Panc1 (cell line): ENCODE measurements at regions not wholly inside any gene's neighbourhood (a gene's known extent, or its start where the extent isn't known, plus 50 kb on each side); places are given as distances from the start of the nearest gene placed in this dataset.
"Not testable (repeated sequence)": the region's sequence is repeated elsewhere in the genome, so short reads cannot be mapped to it uniquely, and the experiment has no call there.

Experiments
- ATAC-seq: fragments of 200-7000 bp; cut with Tn5 transposase; 2 replicates; pipeline ENCODE4 v1.9.1; 2020; ENCODE audit warnings: mild to moderate bottlenecking, moderate library complexity
- BruUV-seq: library from RNA; stranded (reverse); fragments of 400-500 nt; replicated peaks from 2 replicates; lab custom pipeline; 2021; lab: Mats Ljungman, UMichigan
- CTCF ChIA-PET: fragments of 300-600 bp; sonication (Branson Sonifier 250); formaldehyde crosslinking; loops from one replicate; lab custom pipeline; 2022; ENCODE audit warnings: antibody characterized with exemption; lab: Charles Lee
- POLR2A ChIA-PET: fragments of 300-600 bp; sonication (Branson Sonifier 250); formaldehyde crosslinking; loops from one replicate; lab custom pipeline; 2022; ENCODE audit warnings: antibody characterized with exemption; lab: Charles Lee
- DNase-seq: peaks from one replicate; pipeline ENCODE4 v3.0.0-alpha.2; 2010; ENCODE audit warnings: low read depth, low spot score
- H3K27ac ChIP-seq: 2 replicates; pipeline ENCODE4 v1.5.1; 2011; ENCODE audit warnings: mild to moderate bottlenecking, low read length, inconsistent platforms
- H3K27me3 ChIP-seq: fragments of 200-500 bp; sonication (Bioruptor generic); 2 replicates; pipeline ENCODE4 v1.6.0; 2014; ENCODE audit warnings: low read length, inconsistent platforms; ENCODE audit not compliant: control insufficient read depth, insufficient read depth
- H3K36me3 ChIP-seq: fragments of 200-500 bp; sonication (Bioruptor generic); 2 replicates; pipeline ENCODE4 v1.5.1; 2014; ENCODE audit warnings: inconsistent platforms, mild to moderate bottlenecking, low read length, moderate library complexity; ENCODE audit not compliant: control insufficient read depth, insufficient read depth
- H3K4me1 ChIP-seq: 2 replicates; pipeline ENCODE4 v1.5.1; 2011; ENCODE audit warnings: inconsistent platforms, mild to moderate bottlenecking, low read length, moderate library complexity; ENCODE audit not compliant: control insufficient read depth, insufficient read depth
- H3K4me3 ChIP-seq, 2 experiments: 2 replicates each; pipeline ENCODE4 v1.5.1; 2011 to 2012; ENCODE audit warnings: low read depth in 2 of 2, low read length in 2 of 2, mild to moderate bottlenecking in 2 of 2, inconsistent platforms in 1 of 2, moderate library complexity in 1 of 2
- H3K9me3 ChIP-seq: fragments of 200-500 bp; sonication (Bioruptor generic); 2 replicates; pipeline ENCODE4 v1.5.1; 2014; ENCODE audit warnings: low read depth, mild to moderate bottlenecking, inconsistent platforms, low read length, moderate library complexity; ENCODE audit not compliant: control insufficient read depth, insufficient read depth
- CTCF ChIP-seq: fragments of 450-650 bp; IDR thresholded peaks from 2 replicates; pipeline ENCODE4 v1.5.1; 2017; ENCODE audit warnings: mild to moderate bottlenecking
- POLR2AphosphoS5 ChIP-seq: IDR thresholded peaks from 2 replicates; pipeline ENCODE4 v1.6.1; 2012; ENCODE audit warnings: mild to moderate bottlenecking, low read depth, low read length, moderate library complexity
- REST ChIP-seq, 2 experiments: IDR thresholded peaks; 2 replicates each; pipeline ENCODE4 v1.6.1; 2011 to 2012; ENCODE audit warnings: low read depth in 2 of 2, control low read depth in 1 of 2, low read length in 1 of 2, mild to moderate bottlenecking in 1 of 2, moderate library complexity in 1 of 2; ENCODE audit not compliant: insufficient read depth in 1 of 2
- SIN3A ChIP-seq: IDR thresholded peaks from 2 replicates; pipeline ENCODE4 v1.6.1; 2012; ENCODE audit warnings: low read depth, mild to moderate bottlenecking, low read length, moderate library complexity, borderline replicate concordance; ENCODE audit not compliant: insufficient read depth
- TCF7L2 ChIP-seq: IDR thresholded peaks from 2 replicates; pipeline ENCODE4 v1.6.1; 2011; ENCODE audit warnings: mild to moderate bottlenecking, low read depth, low read length, inconsistent platforms
- in situ Hi-C: cut with HindIII; loops from 2 replicates; pipeline ENCODE4 v1.10.0; 2016; ENCODE audit warnings: low sequenced_read_pairs, low pct_unique_long_range_greater_than_20kb
- intact Hi-C: fragments of 100-400 bp; cut with micrococcal nuclease; formaldehyde crosslinking; loops from one replicate; pipeline ENCODE4 v1.10.0; 2022; ENCODE audit not compliant: unreplicated experiment

GRCh38 chr1:90220496-90220895, 225.6 kb downstream of the ZNF326 start:
- in situ Hi-C loops = no loop called here
- ATAC-seq (no peak), DNase-seq (no peak)
- Histone ChIP-seq H3K27me3 (peaks cover 9% of the 10 kb centered on the region), H3K4me3 (no peak overlapping the region), H3K36me3 (no peaks in the 10 kb centered on the region), H3K27ac (no peak overlapping the region), H3K9me3 (no peaks in the 10 kb centered on the region), H3K4me1 (no peaks in the 10 kb centered on the region)
- intact Hi-C loops = no loop called here
- TF ChIP-seq REST (IDR thresholded peaks at IDR 0.05; ENCODE audit: insufficient read depth in 1 of 2, low read depth in 2 of 2, low read length in 1 of 2) (no peak), SIN3A (no peak), CTCF (no peak), POLR2AphosphoS5 (no peak)
- no TSS peak for BruUV-seq
- POLR2A ChIA-PET = no interaction called here
- CTCF ChIA-PET = no interaction called here

GRCh38 chr1:90219166-90219871, 224.4 kb downstream of the ZNF326 start:
- in situ Hi-C loops, ATAC-seq, H3K9me3 ChIP-seq, intact Hi-C loops, DNase-seq, CTCF ChIA-PET, POLR2A ChIA-PET, H3K4me1 ChIP-seq, H3K27ac ChIP-seq, BruUV-seq, H3K36me3 ChIP-seq, H3K27me3 ChIP-seq: not testable (repeated sequence)
- peak overlapping the region; percentile 20 to 26; a peak in 3 of 4 replicates for H3K4me3 ChIP-seq

GRCh38 chr1:90210633-90211491, 216.0 kb downstream of the ZNF326 start:
- Histone ChIP-seq H3K36me3 (no peaks in the 10 kb centered on the region), H3K4me1 (no peaks in the 10 kb centered on the region), H3K4me3 (no peak overlapping the region), H3K27ac (no peak overlapping the region), H3K9me3 (no peaks in the 10 kb centered on the region), H3K27me3 (no peaks in the 10 kb centered on the region)
- BruUV-seq = no TSS peak
- intact Hi-C loops = no loop called here
- in situ Hi-C loops = no loop called here
- TF ChIP-seq POLR2AphosphoS5 (no peak), SIN3A (no peak), TCF7L2 (no peak), CTCF (no peak), REST (IDR thresholded peaks at IDR 0.05; ENCODE audit: insufficient read depth in 1 of 2, low read depth in 2 of 2, low read length in 1 of 2) (no peak)
- POLR2A ChIA-PET = no interaction called here
- ATAC-seq (no peak), DNase-seq (no peak)
- CTCF ChIA-PET = no interaction called here
